Nephron (organoid): ENCODE measurements at regions not wholly inside any gene's neighbourhood (a gene's known extent, or its start where the extent isn't known, plus 50 kb on each side); places are given as distances from the start of the nearest gene placed in this dataset.
A peak's percentile ranks its signal among the peaks of the same experiment; 100 is the strongest.

Experiments
- H3K27ac Mint-ChIP-seq, 3 experiments: 2 replicates each; pipeline ENCODE4 v1.8.0; 2020; ENCODE audit warnings: mixed read lengths in 3 of 3, mild to moderate bottlenecking in 2 of 3, moderate library complexity in 1 of 3
- H3K27me3 Mint-ChIP-seq: 2 replicates; pipeline ENCODE4 v1.8.0; 2021; ENCODE audit warnings: low read depth, mild to moderate bottlenecking, moderate library complexity, mixed read lengths
- H3K36me3 Mint-ChIP-seq: 2 replicates; pipeline ENCODE4 v1.8.0; 2020; ENCODE audit warnings: low read depth, mixed read lengths
- H3K4me1 Mint-ChIP-seq: 2 replicates; pipeline ENCODE4 v1.8.0; 2020; ENCODE audit warnings: mixed read lengths
- H3K4me3 Mint-ChIP-seq, 3 experiments: 2 replicates each; pipeline ENCODE4 v1.8.0; 2020; ENCODE audit warnings: mild to moderate bottlenecking in 3 of 3, mixed read lengths in 3 of 3, moderate library complexity in 2 of 3
- H3K9me3 Mint-ChIP-seq: 2 replicates; pipeline ENCODE4 v1.8.0; 2020; ENCODE audit warnings: mixed read lengths
- CTCF ChIP-seq, 3 experiments: fragments of 200-600 bp; sonication (generic); IDR thresholded peaks; one replicate each; pipeline ENCODE4 v1.5.0; 2021; ENCODE audit warnings: antibody characterized with exemption in 3 of 3; ENCODE audit not compliant: unreplicated experiment in 3 of 3

GRCh38 chr17:13346081-13346533 is 255.6 kb downstream of the HS3ST3A1 start:
- Mint-ChIP-seq H3K27me3 (peaks cover 13% of the 10 kb centered on the region), H3K27ac (no peak overlapping the region), H3K9me3 (peaks cover 3% of the 10 kb centered on the region), H3K4me1 (no peaks in the 10 kb centered on the region), H3K36me3 (no peaks in the 10 kb centered on the region), H3K4me3 (no peak overlapping the region)
- no peak for TF ChIP-seq CTCF (IDR thresholded peaks at IDR 0.05; ENCODE audit: unreplicated experiment in 3 of 3)

- no peaks in the 10 kb centered on the region for H3K4me1 Mint-ChIP-seq
Measured at GRCh38 chr17:13338421-13338820, 263.3 kb downstream of the HS3ST3A1 start.

GRCh38 chr17:13337864-13338371 is 263.8 kb downstream of the HS3ST3A1 start:
- no peaks in the 10 kb centered on the region for H3K4me1 Mint-ChIP-seq
- TF ChIP-seq CTCF (IDR thresholded peaks at IDR 0.05; ENCODE audit: unreplicated experiment in 3 of 3): peak; percentile 78 to 87 (median 81)
- H3K27me3 Mint-ChIP-seq: peaks cover 46% of the 10 kb centered on the region
- no peaks in the 10 kb centered on the region for H3K9me3 Mint-ChIP-seq
- peak overlapping the region; percentile 76 to 79 (median 78) for H3K4me3 Mint-ChIP-seq
- H3K36me3 Mint-ChIP-seq: no peaks in the 10 kb centered on the region
- no peak overlapping the region for H3K27ac Mint-ChIP-seq

More at GRCh38 chr17:13338421-13338820, 263.3 kb downstream of the HS3ST3A1 start:
- no peaks in the 10 kb centered on the region for H3K36me3 Mint-ChIP-seq
- H3K27me3 Mint-ChIP-seq: peaks cover 43% of the 10 kb centered on the region
- peak overlapping the region; percentile 76 to 79 (median 78) for H3K4me3 Mint-ChIP-seq
- no peak for TF ChIP-seq CTCF (IDR thresholded peaks at IDR 0.05; ENCODE audit: unreplicated experiment in 3 of 3)
- no peaks in the 10 kb centered on the region for H3K9me3 Mint-ChIP-seq
- no peak overlapping the region for H3K27ac Mint-ChIP-seq

- H3K4me3 Mint-ChIP-seq: peak overlapping the region in 1 of 3 experiments; percentile 40
- no peaks in the 10 kb centered on the region for H3K4me1 Mint-ChIP-seq
- no peaks in the 10 kb centered on the region for H3K9me3 Mint-ChIP-seq
- TF ChIP-seq CTCF (IDR thresholded peaks at IDR 0.05; ENCODE audit: unreplicated experiment in 3 of 3): no peak
- H3K27ac Mint-ChIP-seq: no peak overlapping the region
- no peaks in the 10 kb centered on the region for H3K36me3 Mint-ChIP-seq
- H3K27me3 Mint-ChIP-seq: peaks cover 49% of the 10 kb centered on the region
Measured at GRCh38 chr17:13337151-13337550, 264.6 kb downstream of the HS3ST3A1 start.

- Mint-ChIP-seq H3K9me3 (no peaks in the 10 kb centered on the region), H3K4me1 (no peaks in the 10 kb centered on the region), H3K27ac (no peak overlapping the region), H3K4me3 (no peak overlapping the region), H3K27me3 (peaks cover 44% of the 10 kb centered on the region), H3K36me3 (no peaks in the 10 kb centered on the region)
- no peak for TF ChIP-seq CTCF (IDR thresholded peaks at IDR 0.05; ENCODE audit: unreplicated experiment in 3 of 3)
Measured at GRCh38 chr17:13334374-13334773, 267.4 kb downstream of the HS3ST3A1 start.

GRCh38 chr17:13333661-13334060 is 268.1 kb downstream of the HS3ST3A1 start:
- no peak for TF ChIP-seq CTCF (IDR thresholded peaks at IDR 0.05; ENCODE audit: unreplicated experiment in 3 of 3)
- Mint-ChIP-seq H3K9me3 (no peaks in the 10 kb centered on the region), H3K4me3 (no peak overlapping the region), H3K27me3 (peaks cover 44% of the 10 kb centered on the region), H3K27ac (no peak overlapping the region), H3K36me3 (no peaks in the 10 kb centered on the region), H3K4me1 (no peaks in the 10 kb centered on the region)
